Neuron (in vitro differentiated cells): ENCODE measurements at regions not wholly inside any gene's neighbourhood (a gene's known extent, or its start where the extent isn't known, plus 50 kb on each side); places are given as distances from the start of the nearest gene placed in this dataset.

Experiments used
- H2AFZ ChIP-seq: one replicate; pipeline ENCODE4 v1.6.1; 2013; ENCODE audit warnings: low read depth, mild to moderate bottlenecking, inconsistent platforms, low read length, moderate library complexity
- H3K27me3 ChIP-seq: one replicate; pipeline ENCODE4 v1.6.1; 2013; ENCODE audit warnings: low read length; ENCODE audit not compliant: insufficient read depth
- H3K36me3 ChIP-seq: one replicate; pipeline ENCODE4 v1.6.1; 2013; ENCODE audit warnings: low read length; ENCODE audit not compliant: insufficient read depth
- H3K4me1 ChIP-seq: one replicate; pipeline ENCODE4 v1.6.1; 2013; ENCODE audit warnings: low read length; ENCODE audit not compliant: insufficient read depth
- H3K4me3 ChIP-seq: 2 replicates; pipeline ENCODE4 v1.5.1; 2013; ENCODE audit warnings: mild to moderate bottlenecking, low read length, moderate library complexity
- H3K9me3 ChIP-seq: one replicate; pipeline ENCODE4 v1.6.1; 2013; ENCODE audit warnings: low read length

GRCh38 chr3:10665592-10665991 is 150.4 kb upstream of the SLC6A11 start:
- H2AFZ ChIP-seq = no peak overlapping the region
- no peaks in the 10 kb centered on the region for H3K9me3 ChIP-seq
- H3K4me3 ChIP-seq = no peak overlapping the region
- no peaks in the 10 kb centered on the region for H3K36me3 ChIP-seq
- no peaks in the 10 kb centered on the region for H3K4me1 ChIP-seq
- peaks cover 3% of the 10 kb centered on the region for H3K27me3 ChIP-seq

- H2AFZ ChIP-seq = no peak overlapping the region
- H3K27me3 ChIP-seq = peaks cover 3% of the 10 kb centered on the region
- H3K36me3 ChIP-seq = no peaks in the 10 kb centered on the region
- no peaks in the 10 kb centered on the region for H3K9me3 ChIP-seq
- no peak overlapping the region for H3K4me3 ChIP-seq
- H3K4me1 ChIP-seq = no peaks in the 10 kb centered on the region
These were observed 149.4 kb upstream of the SLC6A11 start for GRCh38 chr3:10666621-10667020.

- no peaks in the 10 kb centered on the region for H3K4me1 ChIP-seq
- H3K9me3 ChIP-seq = no peaks in the 10 kb centered on the region
- no peak overlapping the region for H2AFZ ChIP-seq
- no peaks in the 10 kb centered on the region for H3K36me3 ChIP-seq
- H3K27me3 ChIP-seq = peaks cover 3% of the 10 kb centered on the region
- H3K4me3 ChIP-seq = no peak overlapping the region
These were observed 148.8 kb upstream of the SLC6A11 start for GRCh38 chr3:10667269-10667668.

- Histone ChIP-seq H3K4me3 (no peak overlapping the region), H3K4me1 (no peaks in the 10 kb centered on the region), H3K27me3 (peaks cover 3% of the 10 kb centered on the region), H2AFZ (no peak overlapping the region), H3K36me3 (no peaks in the 10 kb centered on the region), H3K9me3 (no peaks in the 10 kb centered on the region)
These were observed 148.0 kb upstream of the SLC6A11 start for GRCh38 chr3:10667901-10668476.

GRCh38 chr3:10669490-10670048 is 146.5 kb upstream of the SLC6A11 start:
- Histone ChIP-seq H3K4me3 (no peak overlapping the region), H3K9me3 (no peaks in the 10 kb centered on the region), H3K4me1 (no peaks in the 10 kb centered on the region), H3K36me3 (no peaks in the 10 kb centered on the region), H3K27me3 (peaks cover 3% of the 10 kb centered on the region), H2AFZ (no peak overlapping the region)

GRCh38 chr3:10672422-10672821 is 143.6 kb upstream of the SLC6A11 start:
- Histone ChIP-seq H2AFZ (no peak overlapping the region), H3K27me3 (peaks cover 3% of the 10 kb centered on the region), H3K4me1 (no peaks in the 10 kb centered on the region), H3K36me3 (no peaks in the 10 kb centered on the region), H3K9me3 (no peaks in the 10 kb centered on the region), H3K4me3 (no peak overlapping the region)

- Histone ChIP-seq H3K36me3 (no peaks in the 10 kb centered on the region), H3K4me1 (no peaks in the 10 kb centered on the region), H2AFZ (no peak overlapping the region), H3K9me3 (no peaks in the 10 kb centered on the region), H3K27me3 (peaks cover 2% of the 10 kb centered on the region), H3K4me3 (no peak overlapping the region)
These were observed 141.4 kb upstream of the SLC6A11 start for GRCh38 chr3:10674578-10674977.

- H3K36me3 ChIP-seq = no peaks in the 10 kb centered on the region
- no peak overlapping the region for H3K4me3 ChIP-seq
- no peaks in the 10 kb centered on the region for H3K27me3 ChIP-seq
- H2AFZ ChIP-seq = no peak overlapping the region
- H3K4me1 ChIP-seq = no peaks in the 10 kb centered on the region
- H3K9me3 ChIP-seq = no peaks in the 10 kb centered on the region
These were observed 139.1 kb upstream of the SLC6A11 start for GRCh38 chr3:10676905-10677304.

GRCh38 chr3:10678796-10679376 is 137.1 kb upstream of the SLC6A11 start:
- no peaks in the 10 kb centered on the region for H3K36me3 ChIP-seq
- H3K27me3 ChIP-seq = no peaks in the 10 kb centered on the region
- no peak overlapping the region for H2AFZ ChIP-seq
- H3K4me1 ChIP-seq = no peaks in the 10 kb centered on the region
- H3K9me3 ChIP-seq = no peaks in the 10 kb centered on the region
- no peak overlapping the region for H3K4me3 ChIP-seq

GRCh38 chr3:10680796-10681195 is 135.2 kb upstream of the SLC6A11 start:
- H3K36me3 ChIP-seq = no peaks in the 10 kb centered on the region
- no peaks in the 10 kb centered on the region for H3K9me3 ChIP-seq

GRCh38 chr3:10682692-10683091 is 133.3 kb upstream of the SLC6A11 start:
- no peaks in the 10 kb centered on the region for H3K4me1 ChIP-seq
- H3K9me3 ChIP-seq = no peaks in the 10 kb centered on the region
- no peaks in the 10 kb centered on the region for H3K36me3 ChIP-seq
- no peak overlapping the region for H3K4me3 ChIP-seq
- H3K27me3 ChIP-seq = no peaks in the 10 kb centered on the region
- no peak overlapping the region for H2AFZ ChIP-seq

More at GRCh38 chr3:10680796-10681195, 135.2 kb upstream of the SLC6A11 start:
- H3K4me1 ChIP-seq = no peaks in the 10 kb centered on the region
- no peaks in the 10 kb centered on the region for H3K27me3 ChIP-seq
- no peak overlapping the region for H3K4me3 ChIP-seq
- no peak overlapping the region for H2AFZ ChIP-seq

- H3K4me1 ChIP-seq = no peaks in the 10 kb centered on the region
- H2AFZ ChIP-seq = no peak overlapping the region
- no peaks in the 10 kb centered on the region for H3K27me3 ChIP-seq
- no peaks in the 10 kb centered on the region for H3K36me3 ChIP-seq
- H3K4me3 ChIP-seq = no peak overlapping the region
- no peaks in the 10 kb centered on the region for H3K9me3 ChIP-seq
These were observed 132.9 kb upstream of the SLC6A11 start for GRCh38 chr3:10683106-10683505.

GRCh38 chr3:10688126-10688525 is 127.9 kb upstream of the SLC6A11 start:
- H3K4me1 ChIP-seq = no peaks in the 10 kb centered on the region
- H3K36me3 ChIP-seq = no peaks in the 10 kb centered on the region
- H3K9me3 ChIP-seq = no peaks in the 10 kb centered on the region
- no peak overlapping the region for H3K4me3 ChIP-seq
- no peak overlapping the region for H2AFZ ChIP-seq
- H3K27me3 ChIP-seq = no peaks in the 10 kb centered on the region
